Tibial artery (tissue), 4 donors: ENCODE measurements at regions not wholly inside any gene's neighbourhood (a gene's known extent, or its start where the extent isn't known, plus 50 kb on each side); places are given as distances from the start of the nearest gene placed in this dataset.

Source experiments
- DNase-seq, 2 donors: peaks; one replicate each; pipeline ENCODE4 v3.0.0-alpha.2; 2019
- H3K27ac ChIP-seq, 2 donors: fragments of 200-600 bp; sonication (generic) in 1 of 2; 1 replicate in 1 of 2; 2 replicates in 1 of 2; pipeline ENCODE4 v1.5.1; 2018 to 2019; ENCODE audit warnings: mild to moderate bottlenecking in 1 of 2
- H3K27me3 ChIP-seq, 2 donors: fragments of 200-600 bp; sonication (generic) in 1 of 2; one replicate each; pipeline versions ENCODE4 v1.5.1 to v1.6.0; 2016 to 2019
- H3K36me3 ChIP-seq, 3 donors: fragments of 200-600 bp; sonication (generic) in 2 of 3; one replicate each; pipeline ENCODE4 v1.5.1; 2016 to 2019; ENCODE audit warnings: mild to moderate bottlenecking in 2 of 3
- H3K4me1 ChIP-seq, 4 donors: fragments of 200-600 bp; sonication (generic) in 2 of 4; 1 replicate in 3 of 4; 2 replicates in 1 of 4; pipeline ENCODE4 v1.5.1; 2016 to 2019
- H3K4me3 ChIP-seq, 2 donors: fragments of 200-600 bp; sonication (generic) in 1 of 2; 1 replicate in 1 of 2; 2 replicates in 1 of 2; pipeline ENCODE4 v1.5.1; 2018 to 2019; ENCODE audit warnings: mild to moderate bottlenecking in 2 of 2
- H3K9me3 ChIP-seq, 3 donors: fragments of 200-600 bp; sonication (generic) in 1 of 3; one replicate each; pipeline ENCODE4 v1.5.1; 2016 to 2019
- CTCF ChIP-seq, 2 experiments: fragments of 200-600 bp in 1 of 2; fragments of 450-650 bp in 1 of 2; IDR thresholded peaks; one replicate each; pipeline ENCODE4 v1.5.1; 2017 to 2019; ENCODE audit warnings: antibody characterized with exemption in 2 of 2, mild to moderate bottlenecking in 1 of 2, moderate library complexity in 1 of 2
- intact Hi-C: fragments of 100-400 bp; cut with DNase I; formaldehyde crosslinking; loops from one replicate; pipeline ENCODE4 v1.15.0; 2023; ENCODE audit warnings: low total_unique reads

GRCh38 chr9:18422296-18423036 is 51.5 kb upstream of the ADAMTSL1 start:
- intact Hi-C loops = no loop called here
- no peaks in the 10 kb centered on the region for H3K36me3 ChIP-seq
- no peaks in the 10 kb centered on the region for H3K9me3 ChIP-seq
- peaks cover 0 to 4% (median under 1%) of the 10 kb centered on the region in 4 donors for H3K4me1 ChIP-seq
- H3K27me3 ChIP-seq = no peaks in the 10 kb centered on the region
- TF ChIP-seq CTCF (IDR thresholded peaks at IDR 0.05) = no peak
- H3K4me3 ChIP-seq = no peak overlapping the region
- DNase-seq = no peak
- no peak overlapping the region for H3K27ac ChIP-seq

- H3K4me1 ChIP-seq = peaks cover 0 to 17% (median 4%) of the 10 kb centered on the region in 4 donors
- H3K27ac ChIP-seq = no peak overlapping the region
- DNase-seq = no peak
- no peak for TF ChIP-seq CTCF (IDR thresholded peaks at IDR 0.05)
- H3K27me3 ChIP-seq = no peaks in the 10 kb centered on the region
- H3K36me3 ChIP-seq = no peaks in the 10 kb centered on the region
- intact Hi-C loops = no loop called here
- no peak overlapping the region for H3K4me3 ChIP-seq
- H3K9me3 ChIP-seq = no peaks in the 10 kb centered on the region
Observed at GRCh38 chr9:18423791-18424531, 50.0 kb upstream of the ADAMTSL1 start.
